Endothelial cell of umbilical vein (primary cell): ENCODE measurements at regions not wholly inside any gene's neighbourhood (a gene's known extent, or its start where the extent isn't known, plus 50 kb on each side); places are given as distances from the start of the nearest gene placed in this dataset.

Experiments used
- BruUV-seq: library from RNA; stranded (reverse); fragments of 400-500 nt; replicated peaks from 2 replicates; lab custom pipeline; 2021; lab: Mats Ljungman, UMichigan
- CTCF ChIA-PET: fragments of 300-600, 350-600 bp; sonication (Branson Sonifier 250); formaldehyde crosslinking; loops from one replicate; lab custom pipeline; 2021; ENCODE audit warnings: antibody characterized with exemption, inconsistent platforms; lab: Charles Lee
- POLR2A ChIA-PET: fragments of 300-600, 350-600 bp; sonication (Branson Sonifier 250); formaldehyde crosslinking; loops from one replicate; lab custom pipeline; 2021; ENCODE audit warnings: antibody characterized with exemption, inconsistent platforms; lab: Charles Lee
- DNase-seq: peaks from one replicate; pipeline ENCODE4 v3.0.0-alpha.2; 2011; ENCODE audit warnings: low read depth, low spot score
- FAIRE-seq: peaks from 2 replicates; lab custom pipeline; 2011; peaks lifted over from hg19 to GRCh38; lab: Jason Lieb, UNC
- H2AFZ ChIP-seq: 2 replicates; pipeline ENCODE4 v1.6.0; 2012; ENCODE audit warnings: low read depth, low read length, control low read depth, inconsistent platforms
- H3K27ac ChIP-seq: 2 replicates; pipeline ENCODE4 v1.5.1; 2011; ENCODE audit warnings: low read depth, mild to moderate bottlenecking, control low read depth, low read length, moderate library complexity; ENCODE audit not compliant: insufficient read depth
- H3K27me3 ChIP-seq, 2 experiments: 2 replicates each; pipeline versions ENCODE4 v1.6.0 to v1.6.1; 2011; ENCODE audit warnings: low read length in 2 of 2, mixed read lengths in 1 of 2; ENCODE audit not compliant: control insufficient read depth in 2 of 2, insufficient read depth in 2 of 2
- H3K36me3 ChIP-seq, 2 experiments: 2 replicates in 1 of 2; 3 replicates in 1 of 2; pipeline ENCODE4 v1.5.1; 2011; ENCODE audit warnings: low read length in 2 of 2, mild to moderate bottlenecking in 1 of 2, moderate library complexity in 1 of 2; ENCODE audit not compliant: control insufficient read depth in 2 of 2, insufficient read depth in 2 of 2; ENCODE audit errors: extremely low read depth in 1 of 2
- H3K4me1 ChIP-seq: 3 replicates; pipeline ENCODE4 v1.5.1; 2011; ENCODE audit warnings: mild to moderate bottlenecking, low read length; ENCODE audit not compliant: control insufficient read depth, insufficient read depth; ENCODE audit errors: extremely low read depth
- H3K4me2 ChIP-seq: 2 replicates; pipeline ENCODE4 v1.6.1; 2011; ENCODE audit warnings: low read length, control low read depth, mixed read lengths; ENCODE audit not compliant: insufficient read depth
- H3K4me3 ChIP-seq, 3 experiments: fragments of 200-600 bp in 1 of 3; sonication (generic), shearing (Covaris generic) in 1 of 3; replicated peaks in 1 of 3; 2 replicates each; pipeline ENCODE4 v1.5.1; 2011 to 2016; ENCODE audit warnings: control low read depth in 3 of 3, low read length in 3 of 3, mild to moderate bottlenecking in 2 of 3, inconsistent platforms in 1 of 3, low read depth in 1 of 3, moderate library complexity in 1 of 3; ENCODE audit not compliant: insufficient read depth in 1 of 3
- H3K79me2 ChIP-seq: 2 replicates; pipeline ENCODE4 v1.6.0; 2012; ENCODE audit warnings: low read length, inconsistent platforms; ENCODE audit not compliant: control insufficient read depth, insufficient read depth
- H3K9ac ChIP-seq: replicated peaks from 2 replicates; pipeline ENCODE3; 2011; ENCODE audit warnings: low read length, control low read depth; ENCODE audit not compliant: insufficient read depth; ENCODE audit errors: extremely low read depth
- H3K9me1 ChIP-seq: replicated peaks from 3 replicates; pipeline ENCODE4 v1.6.0; 2011; ENCODE audit warnings: mild to moderate bottlenecking, low read length; ENCODE audit not compliant: control insufficient read depth, insufficient read depth; ENCODE audit errors: extremely low read depth
- H3K9me3 ChIP-seq: replicated peaks from 2 replicates; pipeline ENCODE4 v1.5.1; 2012; ENCODE audit warnings: low read length, inconsistent platforms; ENCODE audit not compliant: control insufficient read depth, insufficient read depth
- H4K20me1 ChIP-seq: replicated peaks from 2 replicates; pipeline ENCODE3; 2011; ENCODE audit warnings: mild to moderate bottlenecking, low read length; ENCODE audit not compliant: control insufficient read depth, insufficient read depth; ENCODE audit errors: extremely low read depth
- EZH2 ChIP-seq: IDR thresholded peaks from 2 replicates; pipeline ENCODE4 v1.6.1; 2012; ENCODE audit warnings: borderline replicate concordance, low read depth, mild to moderate bottlenecking, moderate library complexity, low read length, inconsistent platforms; ENCODE audit not compliant: severe bottlenecking
- FOS ChIP-seq: IDR thresholded peaks from 2 replicates; pipeline ENCODE4 v1.6.1; 2011; ENCODE audit warnings: mild to moderate bottlenecking, low read length, moderate library complexity, borderline replicate concordance; ENCODE audit not compliant: insufficient read depth
- GATA2 ChIP-seq: IDR thresholded peaks from 2 replicates; pipeline ENCODE4 v1.7.0; 2011; ENCODE audit warnings: low read depth, mild to moderate bottlenecking, moderate library complexity, mixed read lengths, low read length; ENCODE audit not compliant: insufficient read length, insufficient read depth
- JUN ChIP-seq: IDR thresholded peaks from 2 replicates; pipeline ENCODE4 v1.6.1; 2011; ENCODE audit warnings: borderline replicate concordance, low read depth; ENCODE audit not compliant: insufficient read length, insufficient read depth
- MYC ChIP-seq: IDR thresholded peaks from one replicate; pipeline ENCODE4 v1.6.1; 2011; ENCODE audit warnings: mild to moderate bottlenecking, low read depth, low read length
- POLR2A ChIP-seq: IDR thresholded peaks from 2 replicates; pipeline ENCODE4 v1.6.1; 2012; ENCODE audit warnings: low read depth, mild to moderate bottlenecking, control low read depth, low read length
- POLR2AphosphoS5 ChIP-seq: IDR thresholded peaks from 2 replicates; pipeline ENCODE4 v1.6.1; 2012; ENCODE audit warnings: low read depth, mild to moderate bottlenecking, control low read depth, low read length, moderate library complexity; ENCODE audit not compliant: insufficient read depth
- dilution Hi-C: fragments of 300-500 bp; cut with MboI; formaldehyde crosslinking; loops from one replicate; pipeline ENCODE4 v1.15.0; 2019; ENCODE audit warnings: low sequenced_read_pairs; ENCODE audit not compliant: extremely low pct_ligation_motif_present
- intact Hi-C: fragments of 100-400 bp; cut with micrococcal nuclease; formaldehyde crosslinking; loops from one replicate; pipeline ENCODE4 v1.10.0; 2022
- TF ChIP-seq, protein P1 (sequence below), 2 donors: IDR thresholded peaks; 1 replicate in 1 of 2; 2 replicates in 1 of 2; pipeline ENCODE4 v1.5.1; 2011; ENCODE audit warnings: low read length in 2 of 2, mild to moderate bottlenecking in 2 of 2, moderate library complexity in 2 of 2, control low read depth in 1 of 2, inconsistent platforms in 1 of 2, low read depth in 1 of 2; ENCODE audit not compliant: insufficient read depth in 1 of 2; ENCODE audit errors: extremely low read depth in 1 of 2
- TF ChIP-seq, protein P2 (sequence below): IDR thresholded peaks from 2 replicates; pipeline ENCODE4 v1.6.1; 2011; ENCODE audit not compliant: insufficient read depth, insufficient read length

DNA sequence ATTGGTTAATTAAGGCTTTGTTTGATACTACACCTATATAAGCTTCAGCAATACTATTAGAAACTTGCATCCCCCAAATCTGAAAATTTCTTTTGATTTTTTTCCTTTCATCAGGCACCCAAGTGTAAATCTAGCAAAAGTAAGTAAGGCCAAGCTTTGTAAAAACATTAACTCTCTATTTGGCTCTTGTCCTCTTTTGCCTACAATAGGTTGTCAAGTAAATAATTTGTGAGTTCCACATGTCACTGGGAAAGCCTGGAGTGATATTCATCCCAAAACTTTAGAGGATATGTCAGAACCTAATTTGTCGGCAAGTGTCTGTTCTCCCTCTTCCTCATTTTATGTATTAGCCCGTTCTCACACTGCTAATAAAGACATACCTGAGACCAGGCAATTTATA lies 492.4 kb downstream of the IPMK start:
- no peak overlapping the region for H3K4me3 ChIP-seq
- POLR2A ChIA-PET, result no interaction called here
- peaks cover 2% of the 10 kb centered on the region for H3K9me3 ChIP-seq
- dilution Hi-C loops (no loop called here), intact Hi-C loops (no loop called here)
- BruUV-seq, result no TSS peak
- TF ChIP-seq GATA2 (no peak), EZH2 (no peak), POLR2A (no peak), JUN (no peak), MYC (no peak), FOS (no peak), POLR2AphosphoS5 (no peak)
- TF ChIP-seq, protein P1, sequence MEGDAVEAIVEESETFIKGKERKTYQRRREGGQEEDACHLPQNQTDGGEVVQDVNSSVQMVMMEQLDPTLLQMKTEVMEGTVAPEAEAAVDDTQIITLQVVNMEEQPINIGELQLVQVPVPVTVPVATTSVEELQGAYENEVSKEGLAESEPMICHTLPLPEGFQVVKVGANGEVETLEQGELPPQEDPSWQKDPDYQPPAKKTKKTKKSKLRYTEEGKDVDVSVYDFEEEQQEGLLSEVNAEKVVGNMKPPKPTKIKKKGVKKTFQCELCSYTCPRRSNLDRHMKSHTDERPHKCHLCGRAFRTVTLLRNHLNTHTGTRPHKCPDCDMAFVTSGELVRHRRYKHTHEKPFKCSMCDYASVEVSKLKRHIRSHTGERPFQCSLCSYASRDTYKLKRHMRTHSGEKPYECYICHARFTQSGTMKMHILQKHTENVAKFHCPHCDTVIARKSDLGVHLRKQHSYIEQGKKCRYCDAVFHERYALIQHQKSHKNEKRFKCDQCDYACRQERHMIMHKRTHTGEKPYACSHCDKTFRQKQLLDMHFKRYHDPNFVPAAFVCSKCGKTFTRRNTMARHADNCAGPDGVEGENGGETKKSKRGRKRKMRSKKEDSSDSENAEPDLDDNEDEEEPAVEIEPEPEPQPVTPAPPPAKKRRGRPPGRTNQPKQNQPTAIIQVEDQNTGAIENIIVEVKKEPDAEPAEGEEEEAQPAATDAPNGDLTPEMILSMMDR (IDR thresholded peaks at IDR 0.05; ENCODE audit: extremely low read depth in 1 of 2, insufficient read depth in 1 of 2, low read depth in 1 of 2, low read length in 2 of 2), result no peak
- TF ChIP-seq, protein P2, sequence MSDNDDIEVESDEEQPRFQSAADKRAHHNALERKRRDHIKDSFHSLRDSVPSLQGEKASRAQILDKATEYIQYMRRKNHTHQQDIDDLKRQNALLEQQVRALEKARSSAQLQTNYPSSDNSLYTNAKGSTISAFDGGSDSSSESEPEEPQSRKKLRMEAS, result no peak
- H3K9ac ChIP-seq, result no peak overlapping the region
- H3K4me1 ChIP-seq, result no peaks in the 10 kb centered on the region
- CTCF ChIA-PET, result no interaction called here
- H3K4me2 ChIP-seq, result no peak overlapping the region
- no peaks in the 10 kb centered on the region for H4K20me1 ChIP-seq
- no peaks in the 10 kb centered on the region for H3K79me2 ChIP-seq
- H3K27me3 ChIP-seq, result no peaks in the 10 kb centered on the region
- no peak overlapping the region for H3K27ac ChIP-seq
- FAIRE-seq (no peak), DNase-seq (no peak)
- H3K36me3 ChIP-seq, result no peaks in the 10 kb centered on the region
- H2AFZ ChIP-seq, result no peak overlapping the region
- no peaks in the 10 kb centered on the region for H3K9me1 ChIP-seq
